ENCODE measurements at regions not wholly inside any gene's neighbourhood (a gene's known extent, or its start where the extent isn't known, plus 50 kb on each side); places are given as distances from the start of the nearest gene placed in this dataset.
"Not testable (repeated sequence)": the region's sequence is repeated elsewhere in the genome, so short reads cannot be mapped to it uniquely, and the experiment has no call there.

- DNase-seq: peak; percentile 77
- Histone ChIP-seq H3K4me2 (ENCODE audit: low read depth, low read length) (peak overlapping the region; percentile 42), H3K27ac (ENCODE audit: low read length) (peak overlapping the region; percentile 32; the same call in 1 of the 2 replicates), H3F3A (ENCODE audit: insufficient read depth, low read length) (peaks cover 14% of the 10 kb centered on the region), H3K9me3 (replicated peaks; ENCODE audit: insufficient read depth, low read length) (no peaks in the 10 kb centered on the region), H2AFZ (ENCODE audit: low read length) (no peak overlapping the region), H3K9me2 (replicated peaks; ENCODE audit: insufficient read depth, low read length) (no peaks in the 10 kb centered on the region), H3K79me2 (ENCODE audit: low read length) (no peaks in the 10 kb centered on the region), H3K27me3 (replicated peaks; ENCODE audit: insufficient read depth, low read length) (no peaks in the 10 kb centered on the region; the same call in 1 of the 2 replicates), H3K4me1 (ENCODE audit: low read length) (peaks cover 22% of the 10 kb centered on the region), H3K9ac (ENCODE audit: low read length) (no peak overlapping the region), H3K4me3 (ENCODE audit: low read length) (no peak overlapping the region), H3K36me3 (replicated peaks; ENCODE audit: insufficient read depth, low read length) (no peaks in the 10 kb centered on the region), H4K20me1 (ENCODE audit: insufficient read depth, low read length) (no peaks in the 10 kb centered on the region)
- no peak for TF ChIP-seq EZH2phosphoT487 (IDR thresholded peaks at IDR 0.05; ENCODE audit: low read length)
- no peak for TF ChIP-seq CTCF (IDR thresholded peaks at IDR 0.05; ENCODE audit: low read length)
- TF ChIP-seq EZH2 (optimal IDR thresholded peaks at IDR 0.05; ENCODE audit: low read depth, low read length): no peak
These were observed 82.6 kb upstream of the EDEM3 start for GRCh38 chr1:184836934-184837895.

GRCh38 chr1:184836141-184836540, 81.5 kb upstream of the EDEM3 start:
- peak overlapping the region; percentile 42 for H3K4me2 ChIP-seq (ENCODE audit: low read depth, low read length)
- no peaks in the 10 kb centered on the region for H3K36me3 ChIP-seq (replicated peaks; ENCODE audit: insufficient read depth, low read length)
- no peak overlapping the region for H3K9ac ChIP-seq (ENCODE audit: low read length)
- H3K27me3 ChIP-seq (replicated peaks; ENCODE audit: insufficient read depth, low read length): no peaks in the 10 kb centered on the region
- TF ChIP-seq EZH2phosphoT487 (IDR thresholded peaks at IDR 0.05; ENCODE audit: low read length) (no peak), CTCF (IDR thresholded peaks at IDR 0.05; ENCODE audit: low read length) (no peak), EZH2 (optimal IDR thresholded peaks at IDR 0.05; ENCODE audit: low read depth, low read length) (no peak)
- no peak overlapping the region for H3K4me3 ChIP-seq (ENCODE audit: low read length)
- no peak overlapping the region for H2AFZ ChIP-seq (ENCODE audit: low read length)
- H3K79me2 ChIP-seq (ENCODE audit: low read length): no peaks in the 10 kb centered on the region
- DNase-seq: no peak
- peaks cover 22% of the 10 kb centered on the region for H3K4me1 ChIP-seq (ENCODE audit: low read length)
- no peaks in the 10 kb centered on the region for H3K9me2 ChIP-seq (replicated peaks; ENCODE audit: insufficient read depth, low read length)
- H3F3A ChIP-seq (ENCODE audit: insufficient read depth, low read length): peaks cover 14% of the 10 kb centered on the region
- peak overlapping the region; percentile 32; the same call in 1 of the 2 replicates for H3K27ac ChIP-seq (ENCODE audit: low read length)
- H4K20me1 ChIP-seq (ENCODE audit: insufficient read depth, low read length): no peaks in the 10 kb centered on the region
- H3K9me3 ChIP-seq (replicated peaks; ENCODE audit: insufficient read depth, low read length): no peaks in the 10 kb centered on the region

DNA sequence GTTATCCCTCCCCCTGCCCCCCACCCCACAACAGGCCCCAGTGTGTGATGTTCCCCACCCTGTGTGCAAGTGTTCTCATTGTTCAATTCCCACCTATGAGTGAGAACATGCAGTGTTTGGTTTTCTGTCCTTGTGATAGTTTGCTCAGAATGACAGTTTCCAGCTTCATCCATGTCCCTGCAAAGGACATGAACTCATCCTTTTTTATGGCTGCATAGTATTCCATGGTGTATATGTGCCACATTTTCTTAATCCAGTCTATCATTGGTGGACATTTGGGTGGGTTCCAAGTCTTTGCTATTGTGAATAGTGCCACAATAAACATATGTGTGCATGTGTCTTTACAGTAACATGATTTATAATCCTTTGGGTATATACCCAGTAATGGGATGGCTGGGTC, 79.3 kb upstream of the EDEM3 start:
- not testable (repeated sequence) for H3K79me2 ChIP-seq (ENCODE audit: low read length); H4K20me1 ChIP-seq (ENCODE audit: insufficient read depth, low read length); H3K9ac ChIP-seq (ENCODE audit: low read length); H2AFZ ChIP-seq (ENCODE audit: low read length); H3K36me3 ChIP-seq (replicated peaks; ENCODE audit: insufficient read depth, low read length); H3K9me3 ChIP-seq (replicated peaks; ENCODE audit: insufficient read depth, low read length); H3K4me3 ChIP-seq (ENCODE audit: low read length); H3K27ac ChIP-seq (ENCODE audit: low read length); H3K4me2 ChIP-seq (ENCODE audit: low read depth, low read length); H3K9me2 ChIP-seq (replicated peaks; ENCODE audit: insufficient read depth, low read length); DNase-seq; H3K27me3 ChIP-seq (replicated peaks; ENCODE audit: insufficient read depth, low read length)
- Histone ChIP-seq H3K4me1 (ENCODE audit: low read length) (peaks cover 22% of the 10 kb centered on the region), H3F3A (ENCODE audit: insufficient read depth, low read length) (peaks cover 14% of the 10 kb centered on the region)

DNA sequence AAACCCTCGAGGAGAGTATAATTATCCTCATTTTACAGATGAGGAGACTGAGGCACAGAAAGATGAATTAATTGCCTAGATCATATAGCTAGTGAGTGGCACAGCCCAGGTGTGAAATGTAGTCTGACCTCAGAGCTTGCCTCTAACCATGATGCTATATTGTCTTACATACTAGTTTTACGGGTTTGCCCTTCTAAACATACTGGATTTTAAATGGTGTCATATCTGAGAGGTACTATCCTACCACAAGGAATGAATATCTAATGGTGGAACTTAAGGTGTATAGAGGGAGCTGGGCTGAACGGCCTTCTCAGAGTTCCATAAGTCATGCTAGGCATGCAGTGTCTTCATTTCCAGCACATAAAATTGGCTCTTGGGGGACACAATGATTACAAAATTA, 77.9 kb upstream of the EDEM3 start:
- no peaks in the 10 kb centered on the region for H3K27me3 ChIP-seq (replicated peaks; ENCODE audit: insufficient read depth, low read length)
- H3K36me3 ChIP-seq (replicated peaks; ENCODE audit: insufficient read depth, low read length): no peaks in the 10 kb centered on the region
- H2AFZ ChIP-seq (ENCODE audit: low read length): no peak overlapping the region
- TF ChIP-seq CTCF (IDR thresholded peaks at IDR 0.05; ENCODE audit: low read length): no peak
- no peak for TF ChIP-seq EZH2phosphoT487 (IDR thresholded peaks at IDR 0.05; ENCODE audit: low read length)
- no peak overlapping the region for H3K4me3 ChIP-seq (ENCODE audit: low read length)
- H3K4me2 ChIP-seq (ENCODE audit: low read depth, low read length): no peak overlapping the region
- DNase-seq: no peak
- no peaks in the 10 kb centered on the region for H4K20me1 ChIP-seq (ENCODE audit: insufficient read depth, low read length)
- H3K9ac ChIP-seq (ENCODE audit: low read length): no peak overlapping the region
- H3K9me2 ChIP-seq (replicated peaks; ENCODE audit: insufficient read depth, low read length): no peaks in the 10 kb centered on the region
- peaks cover 14% of the 10 kb centered on the region for H3F3A ChIP-seq (ENCODE audit: insufficient read depth, low read length)
- H3K27ac ChIP-seq (ENCODE audit: low read length): no peak overlapping the region
- peaks cover 18% of the 10 kb centered on the region for H3K4me1 ChIP-seq (ENCODE audit: low read length)
- no peaks in the 10 kb centered on the region for H3K79me2 ChIP-seq (ENCODE audit: low read length)
- no peaks in the 10 kb centered on the region for H3K9me3 ChIP-seq (replicated peaks; ENCODE audit: insufficient read depth, low read length)

GRCh38 chr1:184829496-184829895, 74.8 kb upstream of the EDEM3 start:
- H3K4me1 ChIP-seq (ENCODE audit: low read length): peaks cover 16% of the 10 kb centered on the region
- not testable (repeated sequence) for H3F3A ChIP-seq (ENCODE audit: insufficient read depth, low read length); H3K27ac ChIP-seq (ENCODE audit: low read length); H3K79me2 ChIP-seq (ENCODE audit: low read length); H2AFZ ChIP-seq (ENCODE audit: low read length); H3K9me3 ChIP-seq (replicated peaks; ENCODE audit: insufficient read depth, low read length); H4K20me1 ChIP-seq (ENCODE audit: insufficient read depth, low read length); H3K9ac ChIP-seq (ENCODE audit: low read length); H3K9me2 ChIP-seq (replicated peaks; ENCODE audit: insufficient read depth, low read length); H3K4me2 ChIP-seq (ENCODE audit: low read depth, low read length); H3K4me3 ChIP-seq (ENCODE audit: low read length); H3K36me3 ChIP-seq (replicated peaks; ENCODE audit: insufficient read depth, low read length); DNase-seq; H3K27me3 ChIP-seq (replicated peaks; ENCODE audit: insufficient read depth, low read length)
